ENCODE measurements at regions not wholly inside any gene's neighbourhood (a gene's known extent, or its start where the extent isn't known, plus 50 kb on each side); places are given as distances from the start of the nearest gene placed in this dataset.

DNA sequence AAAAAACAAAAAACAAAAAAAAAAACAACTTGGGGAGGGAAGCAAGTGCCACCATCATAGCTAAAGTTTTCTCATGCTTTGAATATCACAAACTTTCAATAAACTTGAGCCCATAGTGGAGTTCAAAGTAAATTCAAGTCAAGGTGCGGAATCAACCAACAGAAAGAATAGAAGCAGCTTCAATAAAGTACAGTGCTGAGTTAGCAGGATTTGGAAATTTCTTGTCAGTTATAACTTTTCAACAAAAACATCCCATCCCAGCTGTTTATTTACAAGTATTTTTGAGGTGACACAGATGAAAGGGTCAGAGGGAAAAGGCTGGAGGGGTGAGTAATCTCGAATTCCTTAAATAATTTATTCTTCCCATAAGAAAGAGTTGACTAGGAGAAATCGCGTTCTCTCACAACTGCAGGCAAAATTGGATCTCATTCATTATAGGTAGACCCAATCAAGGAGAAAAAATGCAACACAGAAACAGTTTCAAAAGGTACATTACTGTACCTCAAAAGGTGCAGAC lies 477.4 kb upstream of the RASGRP1 start:
- TF ChIP-seq ZSCAN18 (CRISPR knock-in tag; IDR thresholded peaks at IDR 0.05) (no peak), CTCF (IDR thresholded peaks at IDR 0.05) (no peak), GRHL2 (CRISPR knock-in tag; IDR thresholded peaks at IDR 0.05; ENCODE audit: insufficient replicate concordance, severe bottlenecking) (no peak), ESRRA (CRISPR knock-in tag; IDR thresholded peaks at IDR 0.05; ENCODE audit: borderline replicate concordance) (no peak), MAX (CRISPR knock-in tag; IDR thresholded peaks at IDR 0.05) (no peak), CREM (CRISPR knock-in tag; IDR thresholded peaks at IDR 0.05) (no peak), FOXK1 (CRISPR knock-in tag; IDR thresholded peaks at IDR 0.05) (no peak), NR2C2 (CRISPR knock-in tag; IDR thresholded peaks at IDR 0.05) (no peak)
- TF ChIP-seq, protein P1, sequence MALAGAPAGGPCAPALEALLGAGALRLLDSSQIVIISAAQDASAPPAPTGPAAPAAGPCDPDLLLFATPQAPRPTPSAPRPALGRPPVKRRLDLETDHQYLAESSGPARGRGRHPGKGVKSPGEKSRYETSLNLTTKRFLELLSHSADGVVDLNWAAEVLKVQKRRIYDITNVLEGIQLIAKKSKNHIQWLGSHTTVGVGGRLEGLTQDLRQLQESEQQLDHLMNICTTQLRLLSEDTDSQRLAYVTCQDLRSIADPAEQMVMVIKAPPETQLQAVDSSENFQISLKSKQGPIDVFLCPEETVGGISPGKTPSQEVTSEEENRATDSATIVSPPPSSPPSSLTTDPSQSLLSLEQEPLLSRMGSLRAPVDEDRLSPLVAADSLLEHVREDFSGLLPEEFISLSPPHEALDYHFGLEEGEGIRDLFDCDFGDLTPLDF (CRISPR knock-in tag; IDR thresholded peaks at IDR 0.05) = no peak
- TF ChIP-seq, protein P2, sequence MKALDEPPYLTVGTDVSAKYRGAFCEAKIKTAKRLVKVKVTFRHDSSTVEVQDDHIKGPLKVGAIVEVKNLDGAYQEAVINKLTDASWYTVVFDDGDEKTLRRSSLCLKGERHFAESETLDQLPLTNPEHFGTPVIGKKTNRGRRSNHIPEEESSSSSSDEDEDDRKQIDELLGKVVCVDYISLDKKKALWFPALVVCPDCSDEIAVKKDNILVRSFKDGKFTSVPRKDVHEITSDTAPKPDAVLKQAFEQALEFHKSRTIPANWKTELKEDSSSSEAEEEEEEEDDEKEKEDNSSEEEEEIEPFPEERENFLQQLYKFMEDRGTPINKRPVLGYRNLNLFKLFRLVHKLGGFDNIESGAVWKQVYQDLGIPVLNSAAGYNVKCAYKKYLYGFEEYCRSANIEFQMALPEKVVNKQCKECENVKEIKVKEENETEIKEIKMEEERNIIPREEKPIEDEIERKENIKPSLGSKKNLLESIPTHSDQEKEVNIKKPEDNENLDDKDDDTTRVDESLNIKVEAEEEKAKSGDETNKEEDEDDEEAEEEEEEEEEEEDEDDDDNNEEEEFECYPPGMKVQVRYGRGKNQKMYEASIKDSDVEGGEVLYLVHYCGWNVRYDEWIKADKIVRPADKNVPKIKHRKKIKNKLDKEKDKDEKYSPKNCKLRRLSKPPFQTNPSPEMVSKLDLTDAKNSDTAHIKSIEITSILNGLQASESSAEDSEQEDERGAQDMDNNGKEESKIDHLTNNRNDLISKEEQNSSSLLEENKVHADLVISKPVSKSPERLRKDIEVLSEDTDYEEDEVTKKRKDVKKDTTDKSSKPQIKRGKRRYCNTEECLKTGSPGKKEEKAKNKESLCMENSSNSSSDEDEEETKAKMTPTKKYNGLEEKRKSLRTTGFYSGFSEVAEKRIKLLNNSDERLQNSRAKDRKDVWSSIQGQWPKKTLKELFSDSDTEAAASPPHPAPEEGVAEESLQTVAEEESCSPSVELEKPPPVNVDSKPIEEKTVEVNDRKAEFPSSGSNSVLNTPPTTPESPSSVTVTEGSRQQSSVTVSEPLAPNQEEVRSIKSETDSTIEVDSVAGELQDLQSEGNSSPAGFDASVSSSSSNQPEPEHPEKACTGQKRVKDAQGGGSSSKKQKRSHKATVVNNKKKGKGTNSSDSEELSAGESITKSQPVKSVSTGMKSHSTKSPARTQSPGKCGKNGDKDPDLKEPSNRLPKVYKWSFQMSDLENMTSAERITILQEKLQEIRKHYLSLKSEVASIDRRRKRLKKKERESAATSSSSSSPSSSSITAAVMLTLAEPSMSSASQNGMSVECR (CRISPR knock-in tag; IDR thresholded peaks at IDR 0.05; ENCODE audit: borderline replicate concordance) = no peak
- TF ChIP-seq, protein P3, sequence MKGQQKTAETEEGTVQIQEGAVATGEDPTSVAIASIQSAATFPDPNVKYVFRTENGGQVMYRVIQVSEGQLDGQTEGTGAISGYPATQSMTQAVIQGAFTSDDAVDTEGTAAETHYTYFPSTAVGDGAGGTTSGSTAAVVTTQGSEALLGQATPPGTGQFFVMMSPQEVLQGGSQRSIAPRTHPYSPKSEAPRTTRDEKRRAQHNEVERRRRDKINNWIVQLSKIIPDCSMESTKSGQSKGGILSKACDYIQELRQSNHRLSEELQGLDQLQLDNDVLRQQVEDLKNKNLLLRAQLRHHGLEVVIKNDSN (CRISPR knock-in tag; IDR thresholded peaks at IDR 0.05) = no peak
- TF ChIP-seq, protein P4, sequence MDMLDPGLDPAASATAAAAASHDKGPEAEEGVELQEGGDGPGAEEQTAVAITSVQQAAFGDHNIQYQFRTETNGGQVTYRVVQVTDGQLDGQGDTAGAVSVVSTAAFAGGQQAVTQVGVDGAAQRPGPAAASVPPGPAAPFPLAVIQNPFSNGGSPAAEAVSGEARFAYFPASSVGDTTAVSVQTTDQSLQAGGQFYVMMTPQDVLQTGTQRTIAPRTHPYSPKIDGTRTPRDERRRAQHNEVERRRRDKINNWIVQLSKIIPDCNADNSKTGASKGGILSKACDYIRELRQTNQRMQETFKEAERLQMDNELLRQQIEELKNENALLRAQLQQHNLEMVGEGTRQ (CRISPR knock-in tag; IDR thresholded peaks at IDR 0.05) = no peak
